ENCODE measurements at regions not wholly inside any gene's neighbourhood (a gene's known extent, or its start where the extent isn't known, plus 50 kb on each side); places are given as distances from the start of the nearest gene placed in this dataset.

DNA sequence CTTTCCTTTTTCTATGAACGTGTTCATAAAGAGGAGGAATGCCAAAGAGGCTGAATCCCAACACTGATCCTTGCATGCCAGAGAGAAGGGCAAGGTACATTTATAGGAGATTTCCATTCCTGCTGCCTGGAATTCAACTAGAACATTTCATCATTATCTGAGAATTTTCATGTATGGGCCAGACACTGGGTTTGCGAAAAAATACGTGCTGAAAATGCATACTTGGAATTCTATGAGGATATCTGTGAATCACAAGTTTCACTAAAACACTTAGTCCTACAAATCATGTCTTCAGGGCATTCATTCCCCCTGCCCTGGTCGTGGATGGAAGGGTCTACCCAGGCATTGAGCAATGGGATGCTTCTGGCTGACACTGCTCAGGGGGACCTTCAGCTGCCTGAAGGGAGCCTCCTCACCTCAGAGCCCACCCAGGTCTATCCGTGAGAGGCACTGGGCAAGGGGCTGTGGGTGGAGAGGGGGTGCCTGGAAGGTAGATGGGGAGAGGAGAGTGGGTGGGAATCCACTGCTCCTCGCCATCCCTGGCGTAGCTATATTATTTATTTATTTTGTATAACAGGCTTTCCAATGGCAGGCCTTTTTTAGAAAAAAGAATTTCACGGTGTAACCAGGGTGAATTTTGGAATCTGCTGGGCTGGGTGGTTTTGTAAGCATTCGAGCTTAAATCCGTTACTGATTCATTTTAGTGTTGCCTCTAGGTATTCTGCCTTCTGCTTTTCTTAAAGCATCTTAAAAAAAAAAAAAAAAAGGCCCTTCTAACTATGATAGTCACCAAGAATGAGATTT lies 560.6 kb upstream of the ID2 start:
- intact Hi-C loops (cut with DNase I): no loop called here
- TF ChIP-seq, protein P1, sequence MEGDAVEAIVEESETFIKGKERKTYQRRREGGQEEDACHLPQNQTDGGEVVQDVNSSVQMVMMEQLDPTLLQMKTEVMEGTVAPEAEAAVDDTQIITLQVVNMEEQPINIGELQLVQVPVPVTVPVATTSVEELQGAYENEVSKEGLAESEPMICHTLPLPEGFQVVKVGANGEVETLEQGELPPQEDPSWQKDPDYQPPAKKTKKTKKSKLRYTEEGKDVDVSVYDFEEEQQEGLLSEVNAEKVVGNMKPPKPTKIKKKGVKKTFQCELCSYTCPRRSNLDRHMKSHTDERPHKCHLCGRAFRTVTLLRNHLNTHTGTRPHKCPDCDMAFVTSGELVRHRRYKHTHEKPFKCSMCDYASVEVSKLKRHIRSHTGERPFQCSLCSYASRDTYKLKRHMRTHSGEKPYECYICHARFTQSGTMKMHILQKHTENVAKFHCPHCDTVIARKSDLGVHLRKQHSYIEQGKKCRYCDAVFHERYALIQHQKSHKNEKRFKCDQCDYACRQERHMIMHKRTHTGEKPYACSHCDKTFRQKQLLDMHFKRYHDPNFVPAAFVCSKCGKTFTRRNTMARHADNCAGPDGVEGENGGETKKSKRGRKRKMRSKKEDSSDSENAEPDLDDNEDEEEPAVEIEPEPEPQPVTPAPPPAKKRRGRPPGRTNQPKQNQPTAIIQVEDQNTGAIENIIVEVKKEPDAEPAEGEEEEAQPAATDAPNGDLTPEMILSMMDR (IDR thresholded peaks at IDR 0.05): no peak
- no peak for TF ChIP-seq POLR2A (IDR thresholded peaks at IDR 0.05)
- 65 to 76% methylated on average over 10 of the region's 10 CpGs for WGBS, 2 donors
- Histone ChIP-seq H3K36me3 (no peaks in the 10 kb centered on the region), H3K27ac (peak overlapping the region; percentile 21 to 40 (median 34)), H3K27me3 (no peaks in the 10 kb centered on the region), H3K4me1 (peaks cover 26 to 44% of the 10 kb centered on the region in 2 donors), H3K9me3 (no peaks in the 10 kb centered on the region), H3K4me3 (replicated peaks in 1 of 3) (no peak overlapping the region)
- no peak for DNase-seq

DNA sequence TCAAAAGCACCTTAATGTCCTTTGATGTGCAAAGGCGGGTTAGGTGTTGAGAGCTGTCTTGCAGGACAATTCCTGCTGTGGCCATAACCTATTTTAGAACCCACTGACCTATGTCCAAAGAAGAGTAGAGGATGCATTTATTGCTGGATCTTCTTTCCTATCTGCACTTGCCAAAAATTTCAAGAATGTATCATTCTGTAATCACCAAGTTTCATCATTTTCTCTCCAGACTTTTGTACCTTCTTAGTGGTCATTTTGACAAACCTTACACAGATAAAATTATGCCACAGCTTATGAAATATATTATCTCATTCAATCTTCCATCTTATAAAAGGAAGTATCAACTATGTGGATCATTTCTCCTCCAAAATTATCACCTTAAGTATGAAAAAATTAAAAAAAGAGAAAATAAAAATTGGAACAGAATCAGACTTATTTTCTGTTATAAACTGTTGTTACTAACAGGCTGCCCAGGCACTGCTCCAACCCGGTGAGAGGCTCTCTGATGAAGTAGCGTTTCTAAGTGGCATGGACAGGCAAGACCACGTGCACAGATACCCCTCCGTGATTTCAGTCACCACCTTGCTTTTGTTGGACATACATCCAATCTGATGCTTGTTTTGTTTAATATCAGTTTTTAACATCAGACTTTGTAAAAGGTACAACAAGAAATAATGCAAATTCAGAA lies 559.9 kb upstream of the ID2 start:
- Histone ChIP-seq H3K36me3 (no peaks in the 10 kb centered on the region), H3K4me1 (peaks cover 26 to 44% of the 10 kb centered on the region in 2 donors), H3K27ac (peak overlapping the region; percentile 21 to 43 (median 34)), H3K9me3 (no peaks in the 10 kb centered on the region), H3K27me3 (no peaks in the 10 kb centered on the region), H3K4me3 (replicated peaks in 1 of 3) (no peak overlapping the region)
- WGBS, 2 donors: 30 to 33% methylated on average over 5 of the region's 5 CpGs
- TF ChIP-seq POLR2A (IDR thresholded peaks at IDR 0.05): no peak
- TF ChIP-seq, protein P1 (IDR thresholded peaks at IDR 0.05): no peak
- intact Hi-C loops (cut with DNase I): no loop called here
- DNase-seq: peak; percentile 88 to 89

DNA sequence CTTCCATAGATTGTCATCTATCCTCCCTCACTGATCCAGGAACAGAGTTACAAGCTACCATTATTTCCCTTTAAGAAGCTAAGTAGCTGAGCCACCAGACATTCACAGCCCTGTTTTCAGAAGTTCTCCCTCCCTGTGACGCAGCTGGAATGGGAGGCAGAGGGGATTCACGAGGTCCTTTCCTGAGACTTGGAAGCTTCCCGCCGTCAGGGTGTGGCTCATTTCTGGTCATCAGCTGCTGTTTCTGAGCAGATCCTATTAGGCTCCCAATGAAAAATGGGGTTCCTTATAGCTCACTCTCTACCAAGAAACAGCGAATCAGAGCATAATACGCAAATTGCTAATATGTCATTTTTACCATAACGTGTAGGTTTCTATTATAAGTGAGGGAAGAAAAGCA lies 559.3 kb upstream of the ID2 start:
- Histone ChIP-seq H3K36me3 (no peaks in the 10 kb centered on the region), H3K27ac (peak overlapping the region; percentile 21 to 43 (median 34)), H3K9me3 (no peaks in the 10 kb centered on the region), H3K27me3 (no peaks in the 10 kb centered on the region), H3K4me1 (peaks cover 26 to 44% of the 10 kb centered on the region in 2 donors), H3K4me3 (replicated peaks in 1 of 3) (no peak overlapping the region)
- intact Hi-C loops (cut with DNase I): no loop called here
- no peak for TF ChIP-seq POLR2A (IDR thresholded peaks at IDR 0.05)
- TF ChIP-seq, protein P1 (IDR thresholded peaks at IDR 0.05): no peak
- 41 to 46% methylated on average over 7 of the region's 7 CpGs for WGBS, 2 donors
- DNase-seq: peak; percentile 24 to 28

DNA sequence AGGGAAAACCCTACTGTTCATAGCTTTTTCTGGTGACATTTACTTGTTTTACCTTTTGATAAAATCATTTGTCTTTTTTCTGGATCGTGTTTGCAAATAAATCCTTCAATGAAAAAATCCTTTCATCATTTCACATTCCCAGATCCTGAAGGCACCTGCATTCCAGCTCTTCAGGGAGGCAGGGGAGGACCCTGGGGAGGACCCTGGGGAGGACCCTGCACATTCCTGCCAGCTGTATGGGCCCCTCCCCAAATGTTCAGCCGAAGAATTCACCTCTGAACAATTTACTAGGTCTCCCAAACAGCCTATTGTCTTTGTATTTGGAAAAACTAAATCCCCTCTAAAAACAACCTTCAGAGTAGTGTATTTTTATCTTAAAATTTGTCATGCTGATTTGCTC lies 558.4 kb upstream of the ID2 start:
- 41 to 58% methylated on average over 2 of the region's 2 CpGs for WGBS, 2 donors
- intact Hi-C loops (cut with DNase I): no loop called here
- Histone ChIP-seq H3K4me1 (peaks cover 26 to 40% of the 10 kb centered on the region in 2 donors), H3K27me3 (no peaks in the 10 kb centered on the region), H3K4me3 (replicated peaks in 1 of 3) (no peak overlapping the region), H3K36me3 (no peaks in the 10 kb centered on the region), H3K27ac (no peak overlapping the region), H3K9me3 (no peaks in the 10 kb centered on the region)
- TF ChIP-seq, protein P1 (IDR thresholded peaks at IDR 0.05): no peak
- TF ChIP-seq POLR2A (IDR thresholded peaks at IDR 0.05): no peak
- no peak for DNase-seq
